ENCODE measurements at regions not wholly inside any gene's neighbourhood (a gene's known extent, or its start where the extent isn't known, plus 50 kb on each side); places are given as distances from the start of the nearest gene placed in this dataset.
"Not testable (repeated sequence)": the region's sequence is repeated elsewhere in the genome, so short reads cannot be mapped to it uniquely, and the experiment has no call there.

- DNase-seq = no peak
Observed at GRCh38 chr1:229888157-229888556, 178.9 kb upstream of the GALNT2 start.

GRCh38 chr1:229888561-229889001, 178.5 kb upstream of the GALNT2 start:
- no peak for DNase-seq

DNA sequence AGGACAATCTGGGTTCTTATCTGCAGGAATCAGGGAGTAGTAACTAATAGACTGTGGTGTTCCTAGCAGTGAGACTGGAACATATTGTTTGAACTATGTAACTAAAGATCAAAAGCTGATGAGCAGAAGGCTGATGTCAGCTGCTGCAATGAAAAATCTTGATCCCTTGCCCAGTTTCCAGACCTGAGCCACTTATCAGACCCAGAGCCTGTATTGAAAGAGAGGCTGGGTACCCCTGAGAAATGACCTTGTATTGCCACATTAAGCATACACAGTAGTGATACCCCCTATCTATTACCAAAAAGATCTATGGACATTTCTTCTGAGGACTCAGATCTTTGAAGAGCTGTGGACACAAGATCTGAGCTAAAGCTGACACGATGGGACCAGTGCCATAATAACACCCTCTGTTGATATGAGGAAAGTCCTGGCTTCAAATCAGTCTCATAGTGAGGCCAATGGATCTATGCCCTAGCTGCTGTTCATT, 178.0 kb upstream of the GALNT2 start:
- no peak for DNase-seq

DNA sequence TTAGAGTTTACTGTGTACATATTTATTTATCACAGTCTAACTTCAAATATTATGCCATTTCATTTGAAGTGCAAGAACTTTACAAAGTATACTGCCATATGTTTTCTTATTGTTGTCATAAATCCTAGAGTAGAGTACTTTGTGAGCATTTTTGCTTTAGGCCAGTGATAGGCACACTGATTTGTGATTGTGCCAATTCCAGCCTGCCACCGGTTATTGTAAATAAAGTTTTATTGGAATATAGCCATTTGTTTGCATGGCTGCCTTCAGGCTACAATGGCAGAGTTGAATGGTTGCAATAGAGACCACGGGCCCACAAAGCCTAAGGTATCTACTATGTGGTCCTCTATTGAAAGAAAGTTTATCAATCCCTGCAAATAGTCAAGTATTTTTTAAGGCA, 175.8 kb upstream of the GALNT2 start:
- DNase-seq = no peak

GRCh38 chr1:229892515-229893117, 174.4 kb upstream of the GALNT2 start:
- no peak for DNase-seq

DNA sequence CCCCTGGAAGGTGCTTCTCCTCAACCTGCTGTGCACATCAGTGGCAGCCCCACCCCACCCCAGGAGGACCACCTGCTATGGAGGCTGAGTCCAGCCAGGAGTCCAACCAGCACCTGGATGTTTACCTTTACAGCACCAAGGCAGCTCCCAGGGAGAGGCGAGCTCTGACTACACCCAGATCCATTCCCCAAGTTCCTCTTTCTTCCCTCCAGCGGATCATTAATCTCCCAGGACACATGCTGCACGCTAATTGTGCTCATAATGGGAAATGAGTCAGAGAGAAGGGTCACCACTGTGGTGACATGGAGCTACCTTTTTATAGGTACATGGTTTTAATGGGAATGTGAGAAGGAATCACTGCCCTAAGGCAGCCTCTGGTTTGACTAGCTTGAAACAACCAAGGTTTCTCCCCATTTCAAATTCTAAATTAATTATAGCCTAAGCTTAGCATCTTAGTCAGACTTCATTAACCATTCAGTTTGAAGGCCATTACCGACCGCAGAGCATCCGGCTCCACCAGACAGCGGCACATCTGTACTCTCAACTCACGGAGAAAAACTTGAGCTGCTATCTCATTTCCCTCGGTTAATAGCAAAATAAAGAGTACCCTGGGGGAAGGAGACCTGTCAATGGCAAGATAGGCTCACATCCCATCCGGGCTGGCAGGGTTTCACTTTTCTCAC, 173.1 kb upstream of the GALNT2 start:
- DNase-seq = no peak

- no peak for DNase-seq
Observed at GRCh38 chr1:229894532-229894931, 172.5 kb upstream of the GALNT2 start.

GRCh38 chr1:229895605-229896004, 171.4 kb upstream of the GALNT2 start:
- DNase-seq = no peak

- no peak for DNase-seq
Observed at GRCh38 chr1:229896306-229896705, 170.7 kb upstream of the GALNT2 start.

GRCh38 chr1:229896861-229897260, 170.2 kb upstream of the GALNT2 start:
- DNase-seq = no peak

DNA sequence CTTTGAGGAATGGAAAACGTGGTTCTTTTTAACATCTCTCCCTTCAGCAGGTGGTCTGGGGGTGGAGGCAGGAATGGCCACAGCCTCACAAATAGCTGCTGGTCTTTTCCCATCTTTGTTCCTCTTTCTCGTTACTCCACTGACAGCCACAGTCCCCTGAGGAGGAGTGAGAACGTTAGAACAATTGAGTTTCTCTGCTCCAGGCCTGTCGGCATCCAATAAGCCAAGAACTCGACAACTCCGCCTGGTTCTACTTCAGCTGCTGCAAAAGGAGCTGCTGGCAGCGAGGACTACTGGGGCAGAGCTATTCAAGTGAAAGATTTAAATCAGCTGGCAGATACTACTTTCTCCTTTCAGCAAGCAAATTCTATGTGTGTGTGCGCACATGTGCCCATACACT, 169.5 kb upstream of the GALNT2 start:
- DNase-seq = no peak

- DNase-seq = no peak
Observed at GRCh38 chr1:229900220-229900619, 166.8 kb upstream of the GALNT2 start.

DNA sequence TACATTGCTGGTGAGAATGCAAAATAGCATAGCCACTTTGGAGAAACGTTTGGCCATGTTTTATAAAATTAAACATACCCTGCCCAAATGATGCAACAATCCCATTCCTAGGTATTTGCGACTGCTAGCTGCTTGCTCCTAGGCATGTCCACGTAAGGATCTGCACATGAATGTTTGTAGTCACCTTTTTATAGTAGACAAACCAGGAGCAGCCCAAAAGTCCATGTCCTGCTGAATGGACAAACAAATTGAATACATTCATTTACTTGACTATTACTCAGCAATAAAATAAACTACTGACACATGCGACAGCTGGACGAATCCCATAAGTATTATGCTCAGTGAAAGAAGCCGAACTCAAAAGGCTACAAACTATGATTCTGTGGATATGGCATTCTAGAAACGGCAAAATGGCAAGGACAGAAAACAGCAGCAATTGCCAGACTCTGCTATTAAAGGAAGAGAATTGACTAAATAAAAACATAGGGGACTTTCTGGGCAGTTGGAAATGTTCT, 161.9 kb upstream of the GALNT2 start:
- no peak for DNase-seq

DNA sequence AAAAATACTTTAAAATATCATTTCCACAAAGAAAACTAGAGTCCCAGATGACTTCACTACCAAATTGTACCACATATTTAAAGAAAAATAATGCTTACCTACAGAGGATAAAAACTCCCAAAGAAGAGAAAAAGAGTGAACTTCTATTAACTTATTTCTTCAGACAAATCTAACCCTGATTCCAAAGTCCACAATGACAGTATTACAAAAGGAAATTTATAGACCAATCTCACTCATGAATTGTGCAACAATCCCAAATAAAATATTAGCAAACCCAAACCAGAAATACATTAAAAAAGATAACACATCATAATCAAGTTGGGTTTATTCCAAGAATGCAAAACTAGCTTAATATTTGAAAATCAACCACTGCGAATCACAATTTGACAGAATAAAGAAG, 161.4 kb upstream of the GALNT2 start:
- DNase-seq = no peak

- no peak for DNase-seq
Observed at GRCh38 chr1:229907884-229908638, 159.0 kb upstream of the GALNT2 start.

DNA sequence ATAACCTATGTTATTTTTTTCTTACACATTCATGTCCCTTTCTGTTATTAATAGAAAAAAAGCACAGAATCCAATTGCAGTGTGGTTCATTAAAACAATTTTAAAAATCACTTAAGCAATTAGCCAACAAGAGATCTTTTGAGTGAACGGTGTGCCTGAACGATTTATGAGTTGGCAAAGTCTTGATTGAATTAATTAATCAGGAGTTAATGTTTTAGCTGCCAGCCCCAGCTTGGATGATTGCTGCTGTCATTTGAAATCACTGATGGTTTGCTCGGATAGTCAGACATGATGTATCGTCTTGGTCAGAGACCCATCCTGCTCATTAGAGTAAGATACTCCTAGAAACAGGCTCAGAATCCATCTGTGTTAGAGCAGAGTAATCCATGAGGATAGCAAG, 158.3 kb upstream of the GALNT2 start:
- DNase-seq = no peak

- DNase-seq = no peak
Observed at GRCh38 chr1:229913489-229913888, 153.5 kb upstream of the GALNT2 start.

DNA sequence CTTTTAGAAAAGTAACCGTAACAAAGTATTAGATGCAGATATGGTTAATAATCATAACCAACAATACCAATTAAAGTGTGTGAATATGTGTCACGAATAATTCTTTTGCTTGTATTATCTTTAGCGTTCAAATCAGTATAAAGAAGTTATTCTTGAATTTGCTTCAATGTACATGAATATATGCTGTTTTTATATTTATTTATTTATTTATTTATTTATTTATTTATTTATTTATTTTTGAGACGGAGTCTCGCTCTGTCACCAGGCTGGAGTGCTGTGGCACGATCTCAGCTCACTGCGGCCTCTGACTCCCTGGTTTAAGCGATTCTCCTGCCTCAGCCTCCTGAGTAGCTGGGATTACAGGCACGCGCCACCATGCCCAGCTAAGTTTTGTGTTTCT, 147.6 kb upstream of the GALNT2 start:
- not testable (repeated sequence) for DNase-seq

GRCh38 chr1:229920683-229921082, 146.4 kb upstream of the GALNT2 start:
- no peak for DNase-seq

DNA sequence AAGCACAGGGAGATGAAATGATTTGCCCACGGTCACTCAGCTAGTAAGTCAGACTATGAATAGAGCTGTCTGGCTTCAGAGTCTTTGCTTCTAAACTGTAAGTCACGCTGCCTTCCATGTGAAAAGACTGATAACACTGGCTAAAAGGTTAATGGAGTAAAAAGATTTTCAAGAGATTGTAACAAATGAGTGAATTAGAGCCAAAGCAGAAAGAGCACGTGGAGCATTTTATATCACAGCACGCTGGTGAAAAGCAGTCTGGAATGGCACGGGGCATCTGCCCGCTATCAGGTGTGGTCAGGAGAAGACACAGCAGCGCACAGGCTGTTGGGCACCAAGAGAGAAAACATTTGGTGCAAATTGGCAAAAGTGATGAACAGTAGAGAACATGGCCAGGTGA, 144.8 kb upstream of the GALNT2 start:
- no peak for DNase-seq

- DNase-seq = no peak
Observed at GRCh38 chr1:229924639-229925038, 142.4 kb upstream of the GALNT2 start.

- no peak for DNase-seq
Observed at GRCh38 chr1:229928767-229929166, 138.3 kb upstream of the GALNT2 start.

GRCh38 chr1:229931751-229932150, 135.3 kb upstream of the GALNT2 start:
- not testable (repeated sequence) for DNase-seq

- not testable (repeated sequence) for DNase-seq
Observed at GRCh38 chr1:229935157-229935556, 131.9 kb upstream of the GALNT2 start.

Measured in stimulated activated naive CD4-positive, alpha-beta T cell (primary cell).